ENCODE measurements at regions not wholly inside any gene's neighbourhood (a gene's known extent, or its start where the extent isn't known, plus 50 kb on each side); places are given as distances from the start of the nearest gene placed in this dataset.

GRCh38 chr18:47577520-47577919 lies 326.1 kb upstream of the SKOR2 start:
- TF ChIP-seq ZFP3 (CRISPR knock-in tag; IDR thresholded peaks at IDR 0.05), result no peak
- TF ChIP-seq PATZ1 (CRISPR knock-in tag; IDR thresholded peaks at IDR 0.05; ENCODE audit: borderline replicate concordance), result no peak
- TF ChIP-seq PPARA (CRISPR knock-in tag; IDR thresholded peaks at IDR 0.05; ENCODE audit: borderline replicate concordance), result no peak
